Pancreas (tissue), 10 donors: ENCODE measurements at regions not wholly inside any gene's neighbourhood (a gene's known extent, or its start where the extent isn't known, plus 50 kb on each side); places are given as distances from the start of the nearest gene placed in this dataset.

Experiments used
- ATAC-seq, 4 donors: fragments of 200-7000 bp; cut with Tn5 transposase; one replicate each; pipeline versions ENCODE4 v1.8.0 to v1.9.1; 2020; ENCODE audit warnings: mild to moderate bottlenecking in 4 of 4, moderate library complexity in 4 of 4
- DNase-seq, 6 donors: peaks; one replicate each; pipeline ENCODE4 v3.0.0-alpha.2; 2020
- FAIRE-seq: peaks from 2 replicates; lab custom pipeline; 2012; peaks lifted over from hg19 to GRCh38; lab: Jason Lieb, UNC
- H3K27ac ChIP-seq, 4 donors: fragments of 200-600 bp; sonication (generic); 1 replicate in 3 of 4; 2 replicates in 1 of 4; pipeline versions ENCODE4 v1.5.0 to v1.8.0; 2020
- H3K27me3 ChIP-seq, 4 donors: fragments of 200-600 bp; one replicate each; pipeline ENCODE4 v1.8.0; 2021
- H3K36me3 ChIP-seq, 3 donors: fragments of 200-600 bp; sonication (generic) in 1 of 3; one replicate each; pipeline versions ENCODE4 v1.5.0 to v1.8.0; 2020 to 2021
- H3K4me1 ChIP-seq, 3 donors: fragments of 200-600 bp; one replicate each; pipeline ENCODE4 v1.8.0; 2021
- H3K4me3 ChIP-seq, 4 donors: fragments of 200-600 bp; sonication (generic) in 2 of 4; one replicate each; pipeline versions ENCODE4 v1.5.0 to v1.8.0; 2020 to 2021
- H3K9me3 ChIP-seq, 4 donors: fragments of 200-600 bp; one replicate each; pipeline ENCODE4 v1.8.0; 2021
- CTCF ChIP-seq, 4 donors: fragments of 200-600 bp; sonication (generic) in 3 of 4; IDR thresholded peaks; one replicate each; pipeline versions ENCODE4 v1.5.0 to v1.8.0; 2021; ENCODE audit warnings: antibody characterized with exemption in 4 of 4
- WGBS, 2 donors: extraction: QIAGEN DNeasy Blood & Tissue Kit; methylation state at CpG; one replicate each; pipeline ENCODE4 v1.1.7; 2013; 5-methylcytosine and 5-hydroxymethylcytosine counted together
- intact Hi-C, 3 donors: fragments of 100-400 bp; cut with DNase I; formaldehyde crosslinking; loops; one replicate each; pipeline versions ENCODE4 v1.11.1 to v1.14.2; 2022
- donor health status: healthy with polysubstance abuse.
- donor health status: DM: no; HTN: no; CAD: no; lungs with moderate emphysema.
- donor health status: DM: no; HTN: no; CAD: no.
- donor health status: control.
- donor health status: control.
- donor health status: Bipolar disorder and iron deficiency.
- donor health status: DM: yes; HTN: yes; CAD: no.
- donor health status: DM: no; HTN: no; CAD: no.
- donor health status: DM: no; HTN: no; CAD: no.
- donor health status: DM: yes; HTN: yes; CAD: no.

- intact Hi-C loops: no loop called here
- no peak for FAIRE-seq
- H3K9me3 ChIP-seq: no peaks in the 10 kb centered on the region
- WGBS, 2 donors: 38 to 59% methylated on average over 1 of the region's 1 CpG
- ATAC-seq: no peak
- TF ChIP-seq CTCF (IDR thresholded peaks at IDR 0.05): no peak
- no peak for DNase-seq
- H3K36me3 ChIP-seq: no peaks in the 10 kb centered on the region
- H3K4me3 ChIP-seq: no peak overlapping the region
- H3K27ac ChIP-seq: no peak overlapping the region
- no peaks in the 10 kb centered on the region for H3K27me3 ChIP-seq
- no peaks in the 10 kb centered on the region for H3K4me1 ChIP-seq
Observed at GRCh38 chr7:52758356-52758755, 277.1 kb upstream of the POM121L12 start.

- no peaks in the 10 kb centered on the region for H3K36me3 ChIP-seq
- no peaks in the 10 kb centered on the region for H3K27me3 ChIP-seq
- H3K4me1 ChIP-seq: no peaks in the 10 kb centered on the region
- WGBS, 2 donors: 63 to 75% methylated on average over 12 of the region's 12 CpGs
- TF ChIP-seq CTCF (IDR thresholded peaks at IDR 0.05): no peak
- no peak for DNase-seq
- no peak overlapping the region for H3K4me3 ChIP-seq
- no peaks in the 10 kb centered on the region for H3K9me3 ChIP-seq
- ATAC-seq: no peak
- no peak overlapping the region for H3K27ac ChIP-seq
- intact Hi-C loops: no loop called here
- FAIRE-seq: no peak
Observed at GRCh38 chr7:52753855-52754254, 281.6 kb upstream of the POM121L12 start.

GRCh38 chr7:52752891-52753290 lies 282.5 kb upstream of the POM121L12 start:
- 74 to 83% methylated on average over 4 of the region's 4 CpGs for WGBS, 2 donors
- ATAC-seq (no peak), DNase-seq (no peak), FAIRE-seq (no peak)
- TF ChIP-seq CTCF (IDR thresholded peaks at IDR 0.05): no peak
- no peaks in the 10 kb centered on the region for H3K9me3 ChIP-seq
- intact Hi-C loops: no loop called here
- no peak overlapping the region for H3K27ac ChIP-seq
- H3K4me1 ChIP-seq: no peaks in the 10 kb centered on the region
- no peak overlapping the region for H3K4me3 ChIP-seq
- no peaks in the 10 kb centered on the region for H3K36me3 ChIP-seq
- no peaks in the 10 kb centered on the region for H3K27me3 ChIP-seq

- WGBS, 2 donors: 32 to 46% methylated on average over 4 of the region's 4 CpGs
- no peak for FAIRE-seq
- H3K27ac ChIP-seq: no peak overlapping the region
Observed at GRCh38 chr7:52749880-52750279, 285.6 kb upstream of the POM121L12 start.

GRCh38 chr7:52747817-52748216 lies 287.6 kb upstream of the POM121L12 start:
- no peak for TF ChIP-seq CTCF (IDR thresholded peaks at IDR 0.05)
- FAIRE-seq: no peak
- H3K4me1 ChIP-seq: no peaks in the 10 kb centered on the region
- 40 to 44% methylated on average over 3 of the region's 3 CpGs for WGBS, 2 donors
- DNase-seq: no peak
- intact Hi-C loops: no loop called here
- no peaks in the 10 kb centered on the region for H3K27me3 ChIP-seq
- ATAC-seq: no peak
- no peaks in the 10 kb centered on the region for H3K9me3 ChIP-seq
- H3K4me3 ChIP-seq: no peak overlapping the region
- no peaks in the 10 kb centered on the region for H3K36me3 ChIP-seq
- no peak overlapping the region for H3K27ac ChIP-seq

More at GRCh38 chr7:52749880-52750279, 285.6 kb upstream of the POM121L12 start:
- no peaks in the 10 kb centered on the region for H3K36me3 ChIP-seq
- no peaks in the 10 kb centered on the region for H3K9me3 ChIP-seq
- no peaks in the 10 kb centered on the region for H3K4me1 ChIP-seq
- intact Hi-C loops: no loop called here
- no peak for TF ChIP-seq CTCF (IDR thresholded peaks at IDR 0.05)
- DNase-seq: no peak
- no peak overlapping the region for H3K4me3 ChIP-seq
- ATAC-seq: no peak
- no peaks in the 10 kb centered on the region for H3K27me3 ChIP-seq
